ENCODE measurements at regions not wholly inside any gene's neighbourhood (a gene's known extent, or its start where the extent isn't known, plus 50 kb on each side); places are given as distances from the start of the nearest gene placed in this dataset.

GRCh38 chr5:97666783-97667182, 483.7 kb upstream of the RIOK2 start:
- Histone ChIP-seq H4K20me1 (ENCODE audit: insufficient read depth) (no peaks in the 10 kb centered on the region), H3K4me3 (no peak overlapping the region), H3K9me2 (ENCODE audit: insufficient read depth) (no peaks in the 10 kb centered on the region), H3K36me3 (ENCODE audit: low read depth) (no peaks in the 10 kb centered on the region), H2AFZ (no peak overlapping the region), H3K79me2 (ENCODE audit: insufficient read depth) (no peaks in the 10 kb centered on the region), H3K9me3 (ENCODE audit: low read depth) (no peaks in the 10 kb centered on the region), H3K9ac (no peak overlapping the region), H3K27ac (no peak overlapping the region), H3K27me3 (replicated peaks; ENCODE audit: insufficient read depth) (no peaks in the 10 kb centered on the region), H3F3A (ENCODE audit: insufficient read depth) (no peaks in the 10 kb centered on the region), H3K4me1 (ENCODE audit: insufficient read depth) (no peaks in the 10 kb centered on the region), H3K4me2 (ENCODE audit: unreplicated experiment) (no peak overlapping the region)
- no peak for DNase-seq
- 46% methylated on average over 2 of the region's 2 CpGs for WGBS, 2 experiments (ENCODE audit: low coverage in 1 of 2, low lambda C conversion rate in 2 of 2, missing lambda C conversion rate in 2 of 2)
- in situ Hi-C loops (cut with MboI): no loop called here
- TF ChIP-seq EZH2 (IDR thresholded peaks at IDR 0.05; ENCODE audit: insufficient read depth, poor library complexity, severe bottlenecking) (no peak), EZH2phosphoT487 (IDR thresholded peaks at IDR 0.05; ENCODE audit: insufficient read depth, low read depth) (no peak)

GRCh38 chr5:97670447-97670846, 487.4 kb upstream of the RIOK2 start:
- no peak overlapping the region for H3K9ac ChIP-seq
- H3F3A ChIP-seq (ENCODE audit: insufficient read depth): no peaks in the 10 kb centered on the region
- in situ Hi-C loops (cut with MboI): no loop called here
- no peaks in the 10 kb centered on the region for H3K79me2 ChIP-seq (ENCODE audit: insufficient read depth)
- no peak overlapping the region for H3K4me2 ChIP-seq (ENCODE audit: unreplicated experiment)
- H3K4me1 ChIP-seq (ENCODE audit: insufficient read depth): no peaks in the 10 kb centered on the region
- no peaks in the 10 kb centered on the region for H3K36me3 ChIP-seq (ENCODE audit: low read depth)
- H4K20me1 ChIP-seq (ENCODE audit: insufficient read depth): no peaks in the 10 kb centered on the region
- H3K9me2 ChIP-seq (ENCODE audit: insufficient read depth): no peaks in the 10 kb centered on the region
- no peaks in the 10 kb centered on the region for H3K27me3 ChIP-seq (replicated peaks; ENCODE audit: insufficient read depth)
- no peaks in the 10 kb centered on the region for H3K9me3 ChIP-seq (ENCODE audit: low read depth)
- TF ChIP-seq EZH2 (IDR thresholded peaks at IDR 0.05; ENCODE audit: insufficient read depth, poor library complexity, severe bottlenecking) (no peak), EZH2phosphoT487 (IDR thresholded peaks at IDR 0.05; ENCODE audit: insufficient read depth, low read depth) (no peak)
- no peak overlapping the region for H2AFZ ChIP-seq
- H3K27ac ChIP-seq: no peak overlapping the region
- peak; percentile 9 for DNase-seq
- no peak overlapping the region for H3K4me3 ChIP-seq

- Histone ChIP-seq H3K79me2 (ENCODE audit: insufficient read depth) (no peaks in the 10 kb centered on the region), H3K4me3 (no peak overlapping the region), H3F3A (ENCODE audit: insufficient read depth) (no peaks in the 10 kb centered on the region), H3K4me2 (ENCODE audit: unreplicated experiment) (no peak overlapping the region), H2AFZ (no peak overlapping the region), H3K9ac (no peak overlapping the region), H3K9me3 (ENCODE audit: low read depth) (no peaks in the 10 kb centered on the region), H3K27ac (no peak overlapping the region), H3K4me1 (ENCODE audit: insufficient read depth) (no peaks in the 10 kb centered on the region), H3K9me2 (ENCODE audit: insufficient read depth) (no peaks in the 10 kb centered on the region), H3K36me3 (ENCODE audit: low read depth) (no peaks in the 10 kb centered on the region), H4K20me1 (ENCODE audit: insufficient read depth) (no peaks in the 10 kb centered on the region), H3K27me3 (replicated peaks; ENCODE audit: insufficient read depth) (no peaks in the 10 kb centered on the region)
- no peak for DNase-seq
- TF ChIP-seq EZH2phosphoT487 (IDR thresholded peaks at IDR 0.05; ENCODE audit: insufficient read depth, low read depth) (no peak), EZH2 (IDR thresholded peaks at IDR 0.05; ENCODE audit: insufficient read depth, poor library complexity, severe bottlenecking) (no peak)
- WGBS, 2 experiments (ENCODE audit: low coverage in 1 of 2, low lambda C conversion rate in 2 of 2, missing lambda C conversion rate in 2 of 2): 78 to 79% methylated on average over 3 of the region's 3 CpGs
- in situ Hi-C loops (cut with MboI): no loop called here
Observed at GRCh38 chr5:97676608-97677007, 493.6 kb upstream of the RIOK2 start.

- no peaks in the 10 kb centered on the region for H3K27me3 ChIP-seq (replicated peaks; ENCODE audit: insufficient read depth)
- H3K9me2 ChIP-seq (ENCODE audit: insufficient read depth): no peaks in the 10 kb centered on the region
- H3K36me3 ChIP-seq (ENCODE audit: low read depth): no peaks in the 10 kb centered on the region
- H2AFZ ChIP-seq: no peak overlapping the region
- no peaks in the 10 kb centered on the region for H3K9me3 ChIP-seq (ENCODE audit: low read depth)
- no peaks in the 10 kb centered on the region for H3K4me1 ChIP-seq (ENCODE audit: insufficient read depth)
- 88 to 89% methylated on average over 4 of the region's 4 CpGs for WGBS, 2 experiments (ENCODE audit: low coverage in 1 of 2, low lambda C conversion rate in 2 of 2, missing lambda C conversion rate in 2 of 2)
- H3K4me2 ChIP-seq (ENCODE audit: unreplicated experiment): no peak overlapping the region
- TF ChIP-seq EZH2phosphoT487 (IDR thresholded peaks at IDR 0.05; ENCODE audit: insufficient read depth, low read depth) (no peak), EZH2 (IDR thresholded peaks at IDR 0.05; ENCODE audit: insufficient read depth, poor library complexity, severe bottlenecking) (no peak)
- H3K27ac ChIP-seq: no peak overlapping the region
- in situ Hi-C loops (cut with MboI): no loop called here
- DNase-seq: no peak
- no peak overlapping the region for H3K4me3 ChIP-seq
- H3K9ac ChIP-seq: no peak overlapping the region
- no peaks in the 10 kb centered on the region for H3F3A ChIP-seq (ENCODE audit: insufficient read depth)
- no peaks in the 10 kb centered on the region for H3K79me2 ChIP-seq (ENCODE audit: insufficient read depth)
- H4K20me1 ChIP-seq (ENCODE audit: insufficient read depth): no peaks in the 10 kb centered on the region
Observed at GRCh38 chr5:97694091-97694490, 511.0 kb upstream of the RIOK2 start.

- Histone ChIP-seq H3F3A (ENCODE audit: insufficient read depth) (no peaks in the 10 kb centered on the region), H3K9me3 (ENCODE audit: low read depth) (no peaks in the 10 kb centered on the region), H3K27ac (no peak overlapping the region), H3K4me3 (no peak overlapping the region), H3K36me3 (ENCODE audit: low read depth) (no peaks in the 10 kb centered on the region), H3K9me2 (ENCODE audit: insufficient read depth) (no peaks in the 10 kb centered on the region), H2AFZ (no peak overlapping the region), H3K27me3 (replicated peaks; ENCODE audit: insufficient read depth) (no peaks in the 10 kb centered on the region), H3K9ac (no peak overlapping the region), H3K4me1 (ENCODE audit: insufficient read depth) (no peaks in the 10 kb centered on the region), H3K79me2 (ENCODE audit: insufficient read depth) (no peaks in the 10 kb centered on the region), H4K20me1 (ENCODE audit: insufficient read depth) (no peaks in the 10 kb centered on the region), H3K4me2 (ENCODE audit: unreplicated experiment) (no peak overlapping the region)
- no peak for DNase-seq
- in situ Hi-C loops (cut with MboI): no loop called here
- TF ChIP-seq EZH2 (IDR thresholded peaks at IDR 0.05; ENCODE audit: insufficient read depth, poor library complexity, severe bottlenecking): no peak
- no peak for TF ChIP-seq EZH2phosphoT487 (IDR thresholded peaks at IDR 0.05; ENCODE audit: insufficient read depth, low read depth)
Observed at GRCh38 chr5:97714424-97714823, 531.4 kb upstream of the RIOK2 start.

Data from GM23248 (cell line).